IMR-90 (cell line): ENCODE measurements at regions not wholly inside any gene's neighbourhood (a gene's known extent, or its start where the extent isn't known, plus 50 kb on each side); places are given as distances from the start of the nearest gene placed in this dataset.

ENCODE experiments used
- ATAC-seq: fragments of 200-7000 bp; cut with Tn5 transposase; 2 replicates; pipeline ENCODE4 v1.9.1; 2020; ENCODE audit warnings: low read depth, mild to moderate bottlenecking, moderate library complexity
- BruUV-seq: library from RNA; stranded (reverse); fragments of 400-500 nt; replicated peaks from 2 replicates; lab custom pipeline; 2021; lab: Mats Ljungman, UMichigan
- CTCF ChIA-PET: fragments of 300-600 bp; formaldehyde crosslinking; extraction: SDS; loops from one replicate; lab custom pipeline; 2021; ENCODE audit warnings: antibody characterized with exemption; lab: Yijun Ruan, JAX
- POLR2A ChIA-PET: fragments of 300-600 bp; sonication (Branson Sonifier 250); formaldehyde crosslinking; loops from one replicate; lab custom pipeline; 2022; ENCODE audit warnings: antibody characterized with exemption; ENCODE audit not compliant: unreplicated experiment; lab: Charles Lee
- DNase-seq: peaks from one replicate; pipeline ENCODE4 v3.0.0; 2013
- H2AFZ ChIP-seq: replicated peaks from 2 replicates; pipeline ENCODE3; 2013; ENCODE audit warnings: low read length, mild to moderate bottlenecking; ENCODE audit not compliant: poor library complexity
- H2AK5ac ChIP-seq: 2 replicates; pipeline ENCODE4 v1.6.1; 2013; ENCODE audit warnings: low read depth, low read length, inconsistent platforms
- H2AK9ac ChIP-seq: replicated peaks from 2 replicates; pipeline ENCODE3; 2013; ENCODE audit warnings: mild to moderate bottlenecking, low read depth, low read length, moderate library complexity; ENCODE audit not compliant: poor library complexity
- H2BK120ac ChIP-seq: 2 replicates; pipeline ENCODE4 v1.6.1; 2013; ENCODE audit warnings: low read depth, low read length, inconsistent platforms
- H2BK15ac ChIP-seq: 3 replicates; pipeline ENCODE4 v1.6.1; 2013; ENCODE audit warnings: low read depth, low read length, inconsistent platforms
- H2BK20ac ChIP-seq: 2 replicates; pipeline ENCODE4 v1.6.1; 2013; ENCODE audit warnings: low read depth, mild to moderate bottlenecking, inconsistent platforms, low read length, moderate library complexity
- H2BK5ac ChIP-seq: 2 replicates; pipeline ENCODE4 v1.6.1; 2013; ENCODE audit warnings: mild to moderate bottlenecking, low read depth, low read length, inconsistent platforms; ENCODE audit not compliant: poor library complexity, severe bottlenecking
- H3K14ac ChIP-seq: replicated peaks from 2 replicates; pipeline ENCODE4 v1.6.1; 2013; ENCODE audit warnings: low read depth, low read length, inconsistent platforms
- H3K18ac ChIP-seq: 2 replicates; pipeline ENCODE4 v1.6.1; 2013; ENCODE audit warnings: low read depth, low read length, control low read depth
- H3K23ac ChIP-seq: 2 replicates; pipeline ENCODE4 v1.6.1; 2013; ENCODE audit warnings: low read depth, low read length, inconsistent platforms
- H3K27ac ChIP-seq: 2 replicates; pipeline ENCODE4 v1.5.1; 2013; ENCODE audit warnings: mild to moderate bottlenecking, control low read depth, low read length; ENCODE audit not compliant: insufficient read depth
- H3K27me3 ChIP-seq: 2 replicates; pipeline ENCODE4 v1.6.1; 2013; ENCODE audit warnings: low read length; ENCODE audit not compliant: control insufficient read depth, insufficient read depth
- H3K36me3 ChIP-seq: 2 replicates; pipeline ENCODE4 v1.6.1; 2013; ENCODE audit warnings: low read length, mixed read lengths; ENCODE audit not compliant: control insufficient read depth, insufficient read depth
- H3K4ac ChIP-seq: 2 replicates; pipeline ENCODE4 v1.6.1; 2013; ENCODE audit warnings: low read depth, low read length, inconsistent platforms
- H3K4me1 ChIP-seq: 2 replicates; pipeline ENCODE4 v1.6.1; 2013; ENCODE audit warnings: low read length, mixed read lengths; ENCODE audit not compliant: control insufficient read depth, insufficient read depth
- H3K4me2 ChIP-seq: 2 replicates; pipeline ENCODE4 v1.6.1; 2013; ENCODE audit warnings: low read depth, mild to moderate bottlenecking, control low read depth, low read length, moderate library complexity
- H3K4me3 ChIP-seq: 2 replicates; pipeline ENCODE4 v1.5.1; 2013; ENCODE audit warnings: low read depth, mild to moderate bottlenecking, control low read depth, low read length, moderate library complexity; ENCODE audit not compliant: insufficient read depth
- H3K56ac ChIP-seq: 2 replicates; pipeline ENCODE4 v1.6.1; 2013; ENCODE audit warnings: low read length, inconsistent platforms; ENCODE audit not compliant: insufficient read depth; ENCODE audit errors: extremely low read depth
- H3K79me1 ChIP-seq, 2 experiments: 2 replicates each; pipeline ENCODE4 v1.6.1; 2013; ENCODE audit warnings: low read length in 2 of 2, inconsistent platforms in 1 of 2, low read depth in 1 of 2
- H3K9ac ChIP-seq: 2 replicates; pipeline ENCODE4 v1.6.1; 2013; ENCODE audit warnings: low read depth, low read length, control low read depth
- H3K9me1 ChIP-seq: 2 replicates; pipeline ENCODE4 v1.6.1; 2013; ENCODE audit warnings: low read length, inconsistent platforms; ENCODE audit not compliant: insufficient read depth
- H3K9me3 ChIP-seq: 2 replicates; pipeline ENCODE4 v1.6.1; 2013; ENCODE audit warnings: low read length; ENCODE audit not compliant: control insufficient read depth, insufficient read depth
- H4K20me1 ChIP-seq: 2 replicates; pipeline ENCODE4 v1.6.1; 2013; ENCODE audit warnings: low read length, inconsistent platforms; ENCODE audit not compliant: insufficient read depth
- H4K5ac ChIP-seq: 2 replicates; pipeline ENCODE4 v1.6.1; 2013; ENCODE audit warnings: mild to moderate bottlenecking, low read depth, low read length, control low read depth
- H4K8ac ChIP-seq, 2 experiments: 2 replicates each; pipeline ENCODE4 v1.6.1; 2013; ENCODE audit warnings: low read depth in 2 of 2, low read length in 2 of 2, control low read depth in 1 of 2, inconsistent platforms in 1 of 2
- H4K91ac ChIP-seq: 2 replicates; pipeline ENCODE4 v1.6.1; 2013; ENCODE audit warnings: low read depth, low read length, inconsistent platforms; ENCODE audit not compliant: insufficient read depth
- MAZ ChIP-seq: IDR thresholded peaks from 2 replicates; pipeline ENCODE4 v1.6.1; 2012; ENCODE audit warnings: low read depth, mild to moderate bottlenecking, low read length, improper control_type of control experiment, moderate library complexity, borderline replicate concordance
- NFE2L2 ChIP-seq: fragments of 150-350 bp; IDR thresholded peaks from 2 replicates; pipeline ENCODE4 v1.6.1; 2016; ENCODE audit warnings: low read depth, mild to moderate bottlenecking, low read length
- POLR2A ChIP-seq: IDR thresholded peaks from 2 replicates; pipeline ENCODE4 v1.6.1; 2012; ENCODE audit warnings: mild to moderate bottlenecking, low read depth, low read length
- SMC3 ChIP-seq: fragments of 150-350 bp; IDR thresholded peaks from 2 replicates; pipeline ENCODE4 v1.6.1; 2016; ENCODE audit warnings: low read depth, mild to moderate bottlenecking, antibody characterized with exemption, low read length, moderate library complexity
- WGBS, 2 experiments: methylation state at CpG; one replicate each; pipeline versions ENCODE4 v1.1.5 to v1.1.7; 2013; ENCODE audit warnings: missing lambda C conversion rate in 2 of 2; ENCODE audit not compliant: insufficient read length in 1 of 2; ENCODE audit errors: extremely low coverage in 2 of 2; 5-methylcytosine and 5-hydroxymethylcytosine counted together
- dilution Hi-C: fragments of 300-500 bp; cut with HindIII; formaldehyde crosslinking; loops from one replicate; pipeline ENCODE4 v1.14.3; 2018; ENCODE audit warnings: low sequenced_read_pairs; ENCODE audit not compliant: unreplicated experiment
- in situ Hi-C: fragments of 300-500 bp; cut with MboI; formaldehyde crosslinking; loops from 3 replicates; pipeline ENCODE4 v1.14.3; 2019; ENCODE audit warnings: low sequenced_read_pairs, inconsistent platforms, mixed read lengths
- intact Hi-C: fragments of 100-400 bp; cut with micrococcal nuclease; formaldehyde crosslinking; loops from 2 replicates; pipeline ENCODE4 v1.10.0; 2022
- TF ChIP-seq, protein P1 (sequence below): conservative IDR thresholded peaks from 2 replicates; pipeline ENCODE4 v1.5.1; 2012; ENCODE audit warnings: mild to moderate bottlenecking, low read depth, low read length, improper control_type of control experiment

DNA sequence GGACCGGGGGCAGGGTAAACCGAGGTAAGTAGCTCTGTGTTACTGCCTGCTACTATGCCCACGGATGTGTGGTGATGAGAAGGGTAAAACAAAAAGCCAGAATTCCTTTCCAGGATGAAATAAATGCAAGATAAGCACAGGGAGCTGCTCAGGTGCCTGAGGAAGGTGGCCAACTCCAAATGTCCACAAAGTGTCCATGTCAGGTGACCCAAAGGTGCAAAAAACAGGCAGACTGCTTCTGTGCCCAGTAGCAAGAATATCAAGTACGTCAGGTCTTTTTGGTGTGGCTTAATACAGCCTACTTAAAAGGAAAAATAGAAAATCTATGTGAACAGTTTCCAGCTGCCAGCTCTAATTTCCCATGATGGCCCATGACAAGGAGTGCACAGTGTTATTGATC lies 279.3 kb downstream of the SETD4 start:
- peak overlapping the region; percentile 87 for H2AK5ac ChIP-seq
- no peaks in the 10 kb centered on the region for H3K36me3 ChIP-seq
- no peak overlapping the region for H3K4me3 ChIP-seq
- H2AK9ac ChIP-seq = no peak overlapping the region
- H3K27ac ChIP-seq = no peak overlapping the region
- no TSS peak for BruUV-seq
- no peaks in the 10 kb centered on the region for H4K20me1 ChIP-seq
- H2BK15ac ChIP-seq = peak overlapping the region; percentile 56; the same call in 1 of the 3 replicates
- no CpG with 5 or more reads among the region's 4 CpGs for WGBS, 2 experiments
- H3K27me3 ChIP-seq = no peaks in the 10 kb centered on the region
- H3K9ac ChIP-seq = no peak overlapping the region
- peak overlapping the region; percentile 71 for H2BK20ac ChIP-seq
- H3K56ac ChIP-seq = no peak overlapping the region
- H4K8ac ChIP-seq = peak overlapping the region in 1 of 2 experiments; percentile 76; a peak in 1 of 4 replicates
- dilution Hi-C loops = no loop called here
- H2BK5ac ChIP-seq = no peak overlapping the region
- in situ Hi-C loops = no loop called here
- peak overlapping the region; percentile 92; the same call in 1 of the 2 replicates for H2BK120ac ChIP-seq
- H3K4ac ChIP-seq = peak overlapping the region; percentile 73; the same call in 1 of the 2 replicates
- ChIA-PET CTCF (no interaction called here), POLR2A (no interaction called here)
- intact Hi-C loops = no loop called here
- ATAC-seq (no peak), DNase-seq (no peak)
- H4K91ac ChIP-seq = peak overlapping the region; percentile 84; the same call in 1 of the 2 replicates
- H3K18ac ChIP-seq = no peak overlapping the region
- H3K23ac ChIP-seq = no peak overlapping the region
- peak overlapping the region; percentile 81 for H3K14ac ChIP-seq
- no peaks in the 10 kb centered on the region for H3K9me3 ChIP-seq
- peaks cover 7% of the 10 kb centered on the region for H3K4me1 ChIP-seq
- H3K9me1 ChIP-seq = peaks cover 17% of the 10 kb centered on the region
- peak overlapping the region; percentile 34 for H2AFZ ChIP-seq
- H3K79me1 ChIP-seq = 0 out of 4 replicates have a peak, but pooled peaks cover 0 to 5% of the 10 kb centered on the region in 2 experiments
- no peak overlapping the region for H3K4me2 ChIP-seq
- TF ChIP-seq POLR2A (no peak), MAZ (no peak), SMC3 (no peak), NFE2L2 (no peak)
- TF ChIP-seq, protein P1, sequence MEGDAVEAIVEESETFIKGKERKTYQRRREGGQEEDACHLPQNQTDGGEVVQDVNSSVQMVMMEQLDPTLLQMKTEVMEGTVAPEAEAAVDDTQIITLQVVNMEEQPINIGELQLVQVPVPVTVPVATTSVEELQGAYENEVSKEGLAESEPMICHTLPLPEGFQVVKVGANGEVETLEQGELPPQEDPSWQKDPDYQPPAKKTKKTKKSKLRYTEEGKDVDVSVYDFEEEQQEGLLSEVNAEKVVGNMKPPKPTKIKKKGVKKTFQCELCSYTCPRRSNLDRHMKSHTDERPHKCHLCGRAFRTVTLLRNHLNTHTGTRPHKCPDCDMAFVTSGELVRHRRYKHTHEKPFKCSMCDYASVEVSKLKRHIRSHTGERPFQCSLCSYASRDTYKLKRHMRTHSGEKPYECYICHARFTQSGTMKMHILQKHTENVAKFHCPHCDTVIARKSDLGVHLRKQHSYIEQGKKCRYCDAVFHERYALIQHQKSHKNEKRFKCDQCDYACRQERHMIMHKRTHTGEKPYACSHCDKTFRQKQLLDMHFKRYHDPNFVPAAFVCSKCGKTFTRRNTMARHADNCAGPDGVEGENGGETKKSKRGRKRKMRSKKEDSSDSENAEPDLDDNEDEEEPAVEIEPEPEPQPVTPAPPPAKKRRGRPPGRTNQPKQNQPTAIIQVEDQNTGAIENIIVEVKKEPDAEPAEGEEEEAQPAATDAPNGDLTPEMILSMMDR = no peak
- H4K5ac ChIP-seq = no peak overlapping the region
